Endothelial cell of umbilical vein (primary cell): ENCODE measurements at regions not wholly inside any gene's neighbourhood (a gene's known extent, or its start where the extent isn't known, plus 50 kb on each side); places are given as distances from the start of the nearest gene placed in this dataset.
"Not testable (repeated sequence)": the region's sequence is repeated elsewhere in the genome, so short reads cannot be mapped to it uniquely, and the experiment has no call there.

Source experiments
- POLR2A ChIP-seq: IDR thresholded peaks from 2 replicates; pipeline ENCODE4 v1.6.1; 2012; ENCODE audit warnings: low read depth, mild to moderate bottlenecking, control low read depth, low read length
- POLR2AphosphoS5 ChIP-seq: IDR thresholded peaks from 2 replicates; pipeline ENCODE4 v1.6.1; 2012; ENCODE audit warnings: low read depth, mild to moderate bottlenecking, control low read depth, low read length, moderate library complexity; ENCODE audit not compliant: insufficient read depth
- TF ChIP-seq, protein P1 (sequence below), 2 donors: IDR thresholded peaks; 1 replicate in 1 of 2; 2 replicates in 1 of 2; pipeline ENCODE4 v1.5.1; 2011; ENCODE audit warnings: low read length in 2 of 2, mild to moderate bottlenecking in 2 of 2, moderate library complexity in 2 of 2, control low read depth in 1 of 2, inconsistent platforms in 1 of 2, low read depth in 1 of 2; ENCODE audit not compliant: insufficient read depth in 1 of 2; ENCODE audit errors: extremely low read depth in 1 of 2

DNA sequence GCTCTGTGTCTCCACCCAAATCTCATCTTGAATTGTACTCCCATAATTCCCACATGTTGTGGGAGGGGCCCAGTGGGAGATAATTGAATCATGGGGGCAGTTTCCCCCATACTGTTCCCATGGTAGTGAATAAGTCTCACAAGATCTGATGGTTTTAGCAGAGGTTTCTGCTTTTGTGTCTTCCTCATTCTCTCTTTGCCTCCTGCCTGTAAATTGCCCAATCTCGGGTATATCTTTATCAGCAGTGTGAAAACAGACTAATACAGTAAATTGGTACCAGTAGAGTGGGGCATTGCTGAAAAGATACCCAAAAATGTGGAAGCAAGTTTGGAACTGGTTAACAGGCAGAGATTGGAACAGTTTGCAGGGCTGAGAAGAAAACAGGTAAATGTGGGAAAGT lies 278.1 kb upstream of the PCDH9 start:
- TF ChIP-seq POLR2A, POLR2AphosphoS5: not testable (repeated sequence)
- TF ChIP-seq, protein P1, sequence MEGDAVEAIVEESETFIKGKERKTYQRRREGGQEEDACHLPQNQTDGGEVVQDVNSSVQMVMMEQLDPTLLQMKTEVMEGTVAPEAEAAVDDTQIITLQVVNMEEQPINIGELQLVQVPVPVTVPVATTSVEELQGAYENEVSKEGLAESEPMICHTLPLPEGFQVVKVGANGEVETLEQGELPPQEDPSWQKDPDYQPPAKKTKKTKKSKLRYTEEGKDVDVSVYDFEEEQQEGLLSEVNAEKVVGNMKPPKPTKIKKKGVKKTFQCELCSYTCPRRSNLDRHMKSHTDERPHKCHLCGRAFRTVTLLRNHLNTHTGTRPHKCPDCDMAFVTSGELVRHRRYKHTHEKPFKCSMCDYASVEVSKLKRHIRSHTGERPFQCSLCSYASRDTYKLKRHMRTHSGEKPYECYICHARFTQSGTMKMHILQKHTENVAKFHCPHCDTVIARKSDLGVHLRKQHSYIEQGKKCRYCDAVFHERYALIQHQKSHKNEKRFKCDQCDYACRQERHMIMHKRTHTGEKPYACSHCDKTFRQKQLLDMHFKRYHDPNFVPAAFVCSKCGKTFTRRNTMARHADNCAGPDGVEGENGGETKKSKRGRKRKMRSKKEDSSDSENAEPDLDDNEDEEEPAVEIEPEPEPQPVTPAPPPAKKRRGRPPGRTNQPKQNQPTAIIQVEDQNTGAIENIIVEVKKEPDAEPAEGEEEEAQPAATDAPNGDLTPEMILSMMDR (IDR thresholded peaks at IDR 0.05; ENCODE audit: extremely low read depth in 1 of 2, insufficient read depth in 1 of 2, low read depth in 1 of 2, low read length in 2 of 2) = not testable (repeated sequence)
